ENCODE measurements at regions not wholly inside any gene's neighbourhood (a gene's known extent, or its start where the extent isn't known, plus 50 kb on each side); places are given as distances from the start of the nearest gene placed in this dataset.
A peak's percentile ranks its signal among the peaks of the same experiment; 100 is the strongest.

DNA sequence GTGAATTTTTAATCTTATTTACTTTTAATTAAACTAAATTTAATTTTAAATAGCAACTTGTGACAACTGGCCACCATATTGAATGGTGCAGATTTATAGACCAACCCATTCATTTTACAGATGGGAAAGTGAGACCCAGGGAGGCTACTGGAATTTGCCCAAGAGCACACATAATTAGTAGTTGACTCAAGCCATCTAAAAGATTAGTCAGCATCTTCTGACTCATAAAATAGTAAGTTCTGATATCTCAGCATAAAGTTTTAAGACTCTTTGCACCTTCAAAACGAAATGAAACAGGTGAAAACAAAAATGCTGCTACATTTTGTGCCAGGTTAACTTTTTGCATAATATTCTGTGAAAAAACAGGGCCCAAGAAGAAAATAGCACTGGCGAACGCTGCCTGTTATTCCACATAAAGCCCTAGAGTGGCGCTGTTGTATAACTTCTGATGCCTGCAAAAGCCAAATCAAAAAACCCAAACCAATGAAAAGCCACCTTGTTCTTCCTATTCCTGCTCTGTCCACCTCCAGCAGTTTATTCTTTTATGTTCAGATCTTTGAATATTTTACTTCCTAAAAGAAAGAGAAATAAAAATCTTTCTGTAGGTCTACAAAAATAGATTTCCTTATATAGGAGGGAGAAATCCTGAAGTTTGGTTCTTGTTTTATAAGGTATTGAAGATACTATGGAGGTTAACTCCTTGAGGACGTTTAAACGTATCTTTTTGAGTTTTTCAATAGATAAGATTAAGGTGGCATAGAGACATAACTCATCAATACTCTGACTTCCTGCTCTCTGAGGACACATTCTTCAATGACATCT lies 62.8 kb downstream of the OTOL1 start:
- DNase-seq (peak in 2 of 4 donors; percentile 5 to 10), ATAC-seq (no peak)
- WGBS, 2 donors: 9% methylated on average over 6 of the region's 6 CpGs
- H3K27me3 ChIP-seq: no peaks in the 10 kb centered on the region
- TF ChIP-seq, protein P1, sequence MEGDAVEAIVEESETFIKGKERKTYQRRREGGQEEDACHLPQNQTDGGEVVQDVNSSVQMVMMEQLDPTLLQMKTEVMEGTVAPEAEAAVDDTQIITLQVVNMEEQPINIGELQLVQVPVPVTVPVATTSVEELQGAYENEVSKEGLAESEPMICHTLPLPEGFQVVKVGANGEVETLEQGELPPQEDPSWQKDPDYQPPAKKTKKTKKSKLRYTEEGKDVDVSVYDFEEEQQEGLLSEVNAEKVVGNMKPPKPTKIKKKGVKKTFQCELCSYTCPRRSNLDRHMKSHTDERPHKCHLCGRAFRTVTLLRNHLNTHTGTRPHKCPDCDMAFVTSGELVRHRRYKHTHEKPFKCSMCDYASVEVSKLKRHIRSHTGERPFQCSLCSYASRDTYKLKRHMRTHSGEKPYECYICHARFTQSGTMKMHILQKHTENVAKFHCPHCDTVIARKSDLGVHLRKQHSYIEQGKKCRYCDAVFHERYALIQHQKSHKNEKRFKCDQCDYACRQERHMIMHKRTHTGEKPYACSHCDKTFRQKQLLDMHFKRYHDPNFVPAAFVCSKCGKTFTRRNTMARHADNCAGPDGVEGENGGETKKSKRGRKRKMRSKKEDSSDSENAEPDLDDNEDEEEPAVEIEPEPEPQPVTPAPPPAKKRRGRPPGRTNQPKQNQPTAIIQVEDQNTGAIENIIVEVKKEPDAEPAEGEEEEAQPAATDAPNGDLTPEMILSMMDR (IDR thresholded peaks at IDR 0.05): peak; percentile 30 to 71 (median 57)
- TF ChIP-seq POLR2A (IDR thresholded peaks at IDR 0.05): no peak
- H3K4me1 ChIP-seq: no peaks in the 10 kb centered on the region
- no peaks in the 10 kb centered on the region for H3K36me3 ChIP-seq (replicated peaks in 1 of 2; ENCODE audit: insufficient read depth in 1 of 2, low read depth in 2 of 2)
- H3K4me3 ChIP-seq: no peak overlapping the region
- H3K9me3 ChIP-seq: no peaks in the 10 kb centered on the region
- H3K27ac ChIP-seq: no peak overlapping the region
- intact Hi-C loops (cut with DNase I): no loop called here

DNA sequence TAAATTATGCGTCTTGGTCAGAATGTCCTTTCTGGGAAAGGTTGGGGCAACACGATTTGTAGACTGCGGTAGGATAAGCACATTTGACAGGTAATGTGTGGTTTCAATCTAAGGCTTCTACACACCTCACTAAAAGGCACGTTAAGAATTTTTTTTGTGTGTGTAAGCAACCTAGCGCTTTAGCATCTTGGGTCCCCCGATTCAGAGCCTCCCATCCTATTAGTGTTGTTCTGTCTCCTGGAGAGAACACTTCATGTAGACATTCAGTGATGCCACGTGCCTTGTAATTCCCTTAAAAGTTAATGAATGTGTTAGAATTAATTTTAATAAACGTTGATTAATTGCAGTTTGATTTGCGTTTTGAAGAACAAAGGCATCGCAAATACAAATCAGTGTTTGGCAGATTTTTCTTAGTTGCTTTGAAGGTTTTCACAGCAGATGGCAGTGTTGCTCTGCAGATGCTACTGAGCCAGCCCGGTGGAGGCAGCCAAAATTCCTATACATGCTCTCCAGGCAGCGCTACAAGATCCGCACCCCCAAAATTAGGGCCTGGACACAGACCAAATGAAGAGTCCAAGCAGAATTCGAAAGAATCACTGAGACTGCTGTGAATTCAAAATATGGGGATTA lies 63.5 kb downstream of the OTOL1 start:
- no peak for ATAC-seq

DNA sequence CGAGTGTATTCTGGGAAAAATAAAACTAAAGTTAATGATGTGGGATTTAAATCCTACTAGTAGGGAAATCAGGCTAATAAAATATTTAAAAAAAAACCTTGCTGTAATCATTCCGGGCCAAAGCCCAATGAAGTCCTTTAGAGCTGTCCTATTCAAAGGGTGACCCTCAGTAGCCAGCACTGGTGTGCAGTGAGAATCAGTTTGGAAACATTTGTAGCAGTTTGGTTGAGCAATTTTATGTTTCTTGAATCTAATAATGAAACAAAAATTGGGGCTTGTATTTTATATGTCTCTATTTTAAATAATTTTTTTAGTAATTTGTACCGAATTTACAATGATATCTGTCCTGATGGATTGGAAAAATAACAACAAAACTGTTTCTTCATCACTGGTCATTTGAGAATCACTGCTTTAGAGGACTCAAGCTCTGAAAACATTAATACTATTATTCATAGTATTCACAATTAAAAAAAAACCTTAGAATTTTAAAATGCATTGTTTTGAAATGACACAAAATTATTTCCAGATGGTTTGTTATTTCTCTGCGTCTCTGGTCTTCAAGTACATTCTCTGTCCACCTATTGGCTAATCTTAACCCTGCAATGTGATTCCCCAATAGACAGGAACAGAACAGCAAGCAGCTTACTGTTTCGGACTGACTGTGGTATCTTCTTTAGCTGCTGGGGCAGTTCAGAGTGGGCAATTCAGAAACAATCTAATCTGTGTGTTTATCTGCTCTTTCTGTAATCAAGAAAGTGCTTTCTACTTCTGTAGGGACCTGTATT lies 71.2 kb downstream of the OTOL1 start:
- TF ChIP-seq, protein P1 (IDR thresholded peaks at IDR 0.05): no peak
- TF ChIP-seq POLR2A (IDR thresholded peaks at IDR 0.05): no peak
- no peaks in the 10 kb centered on the region for H3K9me3 ChIP-seq
- ATAC-seq (no peak), DNase-seq (no peak)
- 43 to 46% methylated on average over 5 of the region's 5 CpGs for WGBS, 2 donors
- H3K27me3 ChIP-seq: no peaks in the 10 kb centered on the region
- no peak overlapping the region for H3K27ac ChIP-seq
- intact Hi-C loops (cut with DNase I): no loop called here
- H3K36me3 ChIP-seq (replicated peaks in 1 of 2; ENCODE audit: insufficient read depth in 1 of 2, low read depth in 2 of 2): no peaks in the 10 kb centered on the region
- H3K4me1 ChIP-seq: no peaks in the 10 kb centered on the region
- no peak overlapping the region for H3K4me3 ChIP-seq

More for the DNA sequence above, 63.5 kb downstream of the OTOL1 start:
- no peaks in the 10 kb centered on the region for H3K4me1 ChIP-seq
- no peak overlapping the region for H3K27ac ChIP-seq
- 20% methylated on average over 14 of the region's 14 CpGs for WGBS, 2 donors
- TF ChIP-seq, protein P1 (IDR thresholded peaks at IDR 0.05): peak in 6 of 7 experiments; percentile 18 to 39 (median 26)
- no peak for TF ChIP-seq POLR2A (IDR thresholded peaks at IDR 0.05)
- intact Hi-C loops (cut with DNase I): no loop called here
- H3K36me3 ChIP-seq (replicated peaks in 1 of 2; ENCODE audit: insufficient read depth in 1 of 2, low read depth in 2 of 2): no peaks in the 10 kb centered on the region
- H3K9me3 ChIP-seq: no peaks in the 10 kb centered on the region
- peak; percentile 12 to 23 (median 14) for DNase-seq
- no peak overlapping the region for H3K4me3 ChIP-seq
- no peaks in the 10 kb centered on the region for H3K27me3 ChIP-seq

DNA sequence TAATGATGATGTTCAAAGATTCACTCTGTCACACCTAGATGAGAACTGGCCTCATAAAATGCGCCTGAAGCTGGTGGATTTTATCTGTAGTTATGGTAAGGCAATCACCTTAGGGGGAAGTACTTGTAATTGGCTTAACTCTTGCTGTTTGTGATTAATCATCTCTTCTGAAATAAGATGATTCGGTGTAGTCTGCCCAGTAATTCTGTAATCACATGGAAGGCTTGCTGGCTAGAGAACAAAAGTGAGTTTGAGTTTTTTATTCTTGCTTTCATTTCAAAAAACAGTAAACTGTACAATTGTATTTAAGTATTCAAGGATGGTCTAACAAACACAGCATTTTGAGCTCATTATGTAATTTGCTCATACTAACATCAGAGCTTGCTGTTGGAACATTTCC lies 72.1 kb downstream of the OTOL1 start:
- Histone ChIP-seq H3K36me3 (replicated peaks in 1 of 2; ENCODE audit: insufficient read depth in 1 of 2, low read depth in 2 of 2) (no peaks in the 10 kb centered on the region), H3K9me3 (no peaks in the 10 kb centered on the region)
- WGBS, 2 donors: 39 to 56% methylated on average over 2 of the region's 2 CpGs

More for the DNA sequence above, 72.1 kb downstream of the OTOL1 start:
- no peak for TF ChIP-seq POLR2A (IDR thresholded peaks at IDR 0.05)
- TF ChIP-seq, protein P1 (IDR thresholded peaks at IDR 0.05): no peak
- Histone ChIP-seq H3K27ac (no peak overlapping the region), H3K4me3 (no peak overlapping the region), H3K4me1 (no peaks in the 10 kb centered on the region), H3K27me3 (no peaks in the 10 kb centered on the region)
- DNase-seq (no peak), ATAC-seq (no peak)
- intact Hi-C loops (cut with DNase I): no loop called here

Data from body of pancreas (tissue), 4 donors.